Sigmoid colon (tissue), 3 donors: ENCODE measurements at regions not wholly inside any gene's neighbourhood (a gene's known extent, or its start where the extent isn't known, plus 50 kb on each side); places are given as distances from the start of the nearest gene placed in this dataset.

Experiments used
- POLR2A ChIP-seq, 2 donors: fragments of 450-650 bp; IDR thresholded peaks; one replicate each; pipeline ENCODE4 v1.6.1; 2016; ENCODE audit warnings: antibody characterized with exemption in 2 of 2, mild to moderate bottlenecking in 2 of 2, moderate library complexity in 2 of 2
- TF ChIP-seq, protein P1 (sequence below), 4 experiments: fragments of 450-650 bp in 3 of 4; fragments of 200-600 bp in 1 of 4; IDR thresholded peaks; one replicate each; pipeline ENCODE4 v1.5.1; 2016 to 2019; ENCODE audit warnings: antibody characterized with exemption in 4 of 4, mild to moderate bottlenecking in 3 of 4, moderate library complexity in 2 of 4

DNA sequence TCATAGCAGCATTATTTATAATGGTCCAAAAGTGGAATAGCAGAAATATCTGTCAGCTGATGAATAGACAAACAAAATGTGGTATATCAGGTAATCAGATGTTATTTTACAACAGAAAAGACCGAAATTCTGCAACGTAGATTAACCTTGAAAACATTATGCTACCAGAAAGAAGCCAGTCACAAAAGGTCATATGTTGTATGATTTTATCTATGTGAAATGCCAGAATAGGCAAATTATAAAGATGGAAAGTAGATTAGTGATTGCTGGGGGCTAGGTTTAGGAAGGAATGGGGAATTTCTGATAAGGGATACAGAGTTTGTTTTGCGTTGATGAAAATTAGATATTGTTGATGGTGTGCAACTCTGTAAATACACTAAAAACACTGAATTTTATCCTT lies 165.0 kb upstream of the STMND1 start:
- TF ChIP-seq, protein P1, sequence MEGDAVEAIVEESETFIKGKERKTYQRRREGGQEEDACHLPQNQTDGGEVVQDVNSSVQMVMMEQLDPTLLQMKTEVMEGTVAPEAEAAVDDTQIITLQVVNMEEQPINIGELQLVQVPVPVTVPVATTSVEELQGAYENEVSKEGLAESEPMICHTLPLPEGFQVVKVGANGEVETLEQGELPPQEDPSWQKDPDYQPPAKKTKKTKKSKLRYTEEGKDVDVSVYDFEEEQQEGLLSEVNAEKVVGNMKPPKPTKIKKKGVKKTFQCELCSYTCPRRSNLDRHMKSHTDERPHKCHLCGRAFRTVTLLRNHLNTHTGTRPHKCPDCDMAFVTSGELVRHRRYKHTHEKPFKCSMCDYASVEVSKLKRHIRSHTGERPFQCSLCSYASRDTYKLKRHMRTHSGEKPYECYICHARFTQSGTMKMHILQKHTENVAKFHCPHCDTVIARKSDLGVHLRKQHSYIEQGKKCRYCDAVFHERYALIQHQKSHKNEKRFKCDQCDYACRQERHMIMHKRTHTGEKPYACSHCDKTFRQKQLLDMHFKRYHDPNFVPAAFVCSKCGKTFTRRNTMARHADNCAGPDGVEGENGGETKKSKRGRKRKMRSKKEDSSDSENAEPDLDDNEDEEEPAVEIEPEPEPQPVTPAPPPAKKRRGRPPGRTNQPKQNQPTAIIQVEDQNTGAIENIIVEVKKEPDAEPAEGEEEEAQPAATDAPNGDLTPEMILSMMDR (IDR thresholded peaks at IDR 0.05) = no peak
- TF ChIP-seq POLR2A (IDR thresholded peaks at IDR 0.05) = no peak
